Neural cell (in vitro differentiated cells): ENCODE measurements at regions not wholly inside any gene's neighbourhood (a gene's known extent, or its start where the extent isn't known, plus 50 kb on each side); places are given as distances from the start of the nearest gene placed in this dataset.

ENCODE experiments used
- CTCF ChIP-seq: fragments of 450-650 bp; IDR thresholded peaks from 2 replicates; pipeline ENCODE4 v1.5.1; 2014; ENCODE audit warnings: antibody characterized with exemption, mild to moderate bottlenecking, moderate library complexity; ENCODE audit not compliant: poor library complexity, severe bottlenecking
- EP300 ChIP-seq: fragments of 450-650 bp; conservative IDR thresholded peaks from 2 replicates; pipeline ENCODE4 v1.6.1; 2014; ENCODE audit warnings: antibody characterized with exemption, mild to moderate bottlenecking, moderate library complexity; ENCODE audit not compliant: poor library complexity, severe bottlenecking
- EZH2 ChIP-seq: fragments of 200-600, 300-800 bp; shearing (Covaris generic), sonication (generic); IDR thresholded peaks from 2 replicates; pipeline ENCODE4 v1.6.1; 2014; ENCODE audit warnings: antibody characterized with exemption, low read length, borderline replicate concordance, mild to moderate bottlenecking; ENCODE audit not compliant: insufficient read depth, poor library complexity, severe bottlenecking
- POLR2AphosphoS5 ChIP-seq: IDR thresholded peaks from 2 replicates; pipeline ENCODE4 v1.6.1; 2012
- RAD21 ChIP-seq: fragments of 450-650 bp; conservative IDR thresholded peaks from 2 replicates; pipeline ENCODE4 v1.6.1; 2014; ENCODE audit warnings: antibody characterized with exemption, mild to moderate bottlenecking, moderate library complexity
- SMC3 ChIP-seq: fragments of 450-650 bp; conservative IDR thresholded peaks from 2 replicates; pipeline ENCODE4 v1.6.1; 2014; ENCODE audit warnings: antibody characterized with exemption, mild to moderate bottlenecking, moderate library complexity; ENCODE audit not compliant: poor library complexity
- TAF1 ChIP-seq: IDR thresholded peaks from 2 replicates; pipeline ENCODE4 v1.6.1; 2012; ENCODE audit warnings: low read depth

DNA sequence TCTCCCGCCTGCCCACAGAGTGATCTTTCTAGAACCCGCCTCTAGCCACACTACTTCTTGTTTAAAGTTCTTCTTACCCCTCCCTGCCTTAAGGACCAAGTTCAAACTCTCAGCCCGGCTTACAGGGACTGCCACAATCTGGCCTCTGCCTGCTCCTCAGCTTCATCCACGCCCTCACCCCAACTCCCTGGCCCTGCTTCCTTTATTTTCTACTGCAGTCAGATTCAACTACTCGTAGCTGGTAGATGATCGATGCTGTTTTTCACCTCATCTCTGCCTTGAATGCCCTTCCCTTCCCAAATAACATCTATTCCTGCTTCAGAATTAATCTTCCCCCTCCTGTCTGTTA, 508.5 kb downstream of the RPS24 start:
- no peak for TF ChIP-seq EZH2
- no peak for TF ChIP-seq CTCF
- no peak for TF ChIP-seq SMC3
- no peak for TF ChIP-seq RAD21
- no peak for TF ChIP-seq POLR2AphosphoS5
- no peak for TF ChIP-seq TAF1
- no peak for TF ChIP-seq EP300
